H1 (cell line): ENCODE measurements at regions not wholly inside any gene's neighbourhood (a gene's known extent, or its start where the extent isn't known, plus 50 kb on each side); places are given as distances from the start of the nearest gene placed in this dataset.

Experiments used
- CTCF ChIA-PET: fragments of 300-600 bp; sonication (Branson Sonifier 250); formaldehyde crosslinking; loops from one replicate; lab custom pipeline; 2021; ENCODE audit not compliant: partially characterized antibody; lab: Charles Lee
- POLR2A ChIA-PET: fragments of 300-600 bp; sonication (Branson Sonifier 250); formaldehyde crosslinking; loops from one replicate; lab custom pipeline; 2021; ENCODE audit warnings: inconsistent platforms; ENCODE audit not compliant: partially characterized antibody; lab: Charles Lee
- DNase-seq, 2 experiments: peaks; one replicate each; pipeline versions ENCODE4 v3.0.0 to v3.0.0-alpha.2; 2010 to 2022; ENCODE audit warnings: low spot score in 2 of 2, low read depth in 1 of 2, mixed read lengths in 1 of 2
- FAIRE-seq: peaks from 2 replicates; lab custom pipeline; 2011; peaks lifted over from hg19 to GRCh38; lab: Jason Lieb, UNC
- H2AFZ ChIP-seq: 2 replicates; pipeline ENCODE4 v1.8.1; 2012; ENCODE audit warnings: low read length, inconsistent platforms
- H2AK5ac ChIP-seq: 2 replicates; pipeline ENCODE4 v1.6.1; 2013; ENCODE audit warnings: low read depth, low read length
- H2BK120ac ChIP-seq: replicated peaks from 2 replicates; pipeline ENCODE3; 2013; ENCODE audit warnings: low read depth, low read length, inconsistent platforms
- H2BK12ac ChIP-seq: 2 replicates; pipeline ENCODE4 v1.6.1; 2013; ENCODE audit warnings: low read depth, low read length
- H2BK15ac ChIP-seq: 2 replicates; pipeline ENCODE4 v1.6.1; 2013; ENCODE audit warnings: low read length
- H2BK20ac ChIP-seq: 2 replicates; pipeline ENCODE4 v1.6.1; 2013; ENCODE audit warnings: low read length
- H2BK5ac ChIP-seq: 2 replicates; pipeline ENCODE4 v1.6.1; 2013; ENCODE audit warnings: low read depth, low read length
- H3K14ac ChIP-seq: 2 replicates; pipeline ENCODE4 v1.6.1; 2013; ENCODE audit warnings: inconsistent platforms; ENCODE audit not compliant: insufficient read length
- H3K18ac ChIP-seq: 2 replicates; pipeline ENCODE4 v1.6.1; 2013; ENCODE audit warnings: low read length; ENCODE audit errors: extremely low read depth
- H3K23ac ChIP-seq: 2 replicates; pipeline ENCODE4 v1.6.1; 2013; ENCODE audit warnings: inconsistent platforms; ENCODE audit not compliant: insufficient read length
- H3K23me2 ChIP-seq: 2 replicates; pipeline ENCODE4 v1.6.1; 2013; ENCODE audit warnings: low read depth, low read length
- H3K27ac ChIP-seq: 2 replicates; pipeline ENCODE4 v1.6.1; 2011; ENCODE audit warnings: low read depth, low read length, inconsistent platforms
- H3K27me3 ChIP-seq, 4 experiments: replicated peaks in 1 of 4; 1 replicate in 1 of 4; 2 replicates in 3 of 4; pipeline versions ENCODE4 v1.6.1 to v1.8.1; 2011 to 2013; ENCODE audit warnings: low read length in 3 of 4, mild to moderate bottlenecking in 3 of 4, inconsistent platforms in 2 of 4, mixed read lengths in 2 of 4, moderate library complexity in 1 of 4; ENCODE audit not compliant: control insufficient read depth in 3 of 4, insufficient read depth in 3 of 4; ENCODE audit errors: extremely low read depth in 1 of 4
- H3K36me3 ChIP-seq, 4 experiments: 2 replicates each; pipeline versions ENCODE4 v1.6.1 to v1.8.1; 2011 to 2013; ENCODE audit warnings: mild to moderate bottlenecking in 4 of 4, low read length in 3 of 4, moderate library complexity in 2 of 4, control low read depth in 1 of 4, inconsistent platforms in 1 of 4; ENCODE audit not compliant: insufficient read depth in 4 of 4, control insufficient read depth in 2 of 4
- H3K4ac ChIP-seq: replicated peaks from 2 replicates; pipeline ENCODE3; 2013; ENCODE audit warnings: low read length, low read depth, mixed read lengths, inconsistent platforms; ENCODE audit not compliant: insufficient read length
- H3K4me1 ChIP-seq, 4 experiments: replicated peaks in 1 of 4; 1 replicate in 1 of 4; 2 replicates in 3 of 4; pipeline versions ENCODE4 v1.6.1 to v1.8.1; 2011 to 2013; ENCODE audit warnings: low read length in 3 of 4, inconsistent platforms in 2 of 4, mixed read lengths in 1 of 4; ENCODE audit not compliant: insufficient read depth in 4 of 4, control insufficient read depth in 3 of 4
- H3K4me2 ChIP-seq, 2 experiments: 2 replicates each; pipeline versions ENCODE4 v1.6.1 to v1.8.1; 2011 to 2013; ENCODE audit warnings: low read depth in 2 of 2, low read length in 2 of 2, control low read depth in 1 of 2, inconsistent platforms in 1 of 2, mild to moderate bottlenecking in 1 of 2; ENCODE audit not compliant: insufficient read depth in 1 of 2
- H3K4me3 ChIP-seq, 4 experiments: fragments of 200-600, 300-600 bp in 1 of 4; sonication (generic), shearing (Covaris generic), sonication (Bioruptor Twin) in 1 of 4; 2 replicates each; pipeline versions ENCODE4 v1.5.1 to v1.8.1; 2011 to 2016; ENCODE audit warnings: low read length in 4 of 4, low read depth in 3 of 4, control low read depth in 2 of 4, inconsistent platforms in 2 of 4, mild to moderate bottlenecking in 2 of 4, mixed read lengths in 1 of 4, moderate library complexity in 1 of 4; ENCODE audit not compliant: insufficient read depth in 2 of 4; ENCODE audit errors: extremely low read depth in 1 of 4
- H3K56ac ChIP-seq: replicated peaks from 2 replicates; pipeline ENCODE3; 2013; ENCODE audit warnings: low read depth, mild to moderate bottlenecking, mixed read lengths, low read length, inconsistent platforms; ENCODE audit not compliant: insufficient read length
- H3K79me1 ChIP-seq: 2 replicates; pipeline ENCODE4 v1.6.1; 2013; ENCODE audit warnings: low read depth, low read length, control low read depth
- H3K79me2 ChIP-seq, 2 experiments: 2 replicates each; pipeline versions ENCODE4 v1.6.1 to v1.8.1; 2012 to 2013; ENCODE audit warnings: low read length in 2 of 2, mild to moderate bottlenecking in 2 of 2, inconsistent platforms in 1 of 2; ENCODE audit not compliant: insufficient read depth in 2 of 2, control insufficient read depth in 1 of 2
- H3K9ac ChIP-seq, 4 experiments: replicated peaks in 1 of 4; 1 replicate in 1 of 4; 2 replicates in 3 of 4; pipeline versions ENCODE4 v1.6.1 to v1.8.1; 2011 to 2013; ENCODE audit warnings: low read depth in 3 of 4, low read length in 3 of 4, control low read depth in 2 of 4, mild to moderate bottlenecking in 2 of 4, moderate library complexity in 2 of 4, inconsistent platforms in 1 of 4; ENCODE audit errors: extremely low read depth in 1 of 4
- H3K9me3 ChIP-seq, 2 experiments: 2 replicates each; pipeline versions ENCODE4 v1.6.1 to v1.8.1; 2012 to 2013; ENCODE audit warnings: mild to moderate bottlenecking in 2 of 2, moderate library complexity in 2 of 2, control low read depth in 1 of 2, inconsistent platforms in 1 of 2, low read depth in 1 of 2, low read length in 1 of 2, mixed read lengths in 1 of 2; ENCODE audit not compliant: insufficient read depth in 2 of 2
- H4K20me1 ChIP-seq, 2 experiments: replicated peaks in 1 of 2; 2 replicates each; pipeline versions ENCODE3 to v1.8.1; 2011 to 2013; ENCODE audit warnings: inconsistent platforms in 2 of 2, low read length in 2 of 2, mild to moderate bottlenecking in 1 of 2; ENCODE audit not compliant: insufficient read depth in 2 of 2, control insufficient read depth in 1 of 2
- H4K5ac ChIP-seq: 2 replicates; pipeline ENCODE4 v1.6.1; 2013; ENCODE audit warnings: low read length, low read depth, mixed read lengths, inconsistent platforms; ENCODE audit not compliant: insufficient read length
- H4K8ac ChIP-seq: 2 replicates; pipeline ENCODE4 v1.8.0; 2013; ENCODE audit warnings: mild to moderate bottlenecking, moderate library complexity, low read length, inconsistent platforms; ENCODE audit not compliant: insufficient read depth; ENCODE audit errors: extremely low read depth
- H4K91ac ChIP-seq: replicated peaks from 2 replicates; pipeline ENCODE3; 2013; ENCODE audit warnings: low read length, mixed read lengths, inconsistent platforms; ENCODE audit not compliant: insufficient read length
- EZH2 ChIP-seq: fragments of 200-600 bp; sonication (generic); IDR thresholded peaks from 2 replicates; pipeline ENCODE4 v1.7.1; 2012; ENCODE audit warnings: low read depth, mild to moderate bottlenecking, moderate library complexity, low read length, inconsistent platforms; ENCODE audit not compliant: severe bottlenecking
- GTF2F1 ChIP-seq: IDR thresholded peaks from 2 replicates; pipeline ENCODE4 v1.6.1; 2012; ENCODE audit warnings: low read depth, low read length, improper control_type of control experiment, borderline replicate concordance
- KDM1A ChIP-seq: fragments of 200-600, 300-600 bp; sonication (generic); IDR thresholded peaks from 2 replicates; pipeline ENCODE4 v1.7.1; 2016; ENCODE audit warnings: mild to moderate bottlenecking, low read length, borderline replicate concordance
- KDM4A ChIP-seq: IDR thresholded peaks from one replicate; pipeline ENCODE4 v1.7.1; 2012; ENCODE audit warnings: low read depth, mild to moderate bottlenecking, moderate library complexity, low read length, inconsistent platforms; ENCODE audit not compliant: severe bottlenecking
- KDM5A ChIP-seq: fragments of 200-600 bp; IDR thresholded peaks from 2 replicates; pipeline ENCODE4 v1.7.1; 2012; ENCODE audit warnings: mild to moderate bottlenecking, low read length, inconsistent platforms, mixed read lengths
- RAD21 ChIP-seq, 2 experiments: IDR thresholded peaks in 1 of 2; conservative IDR thresholded peaks in 1 of 2; 2 replicates each; pipeline ENCODE4 v1.6.1; 2011; ENCODE audit warnings: low read depth in 2 of 2, low read length in 2 of 2, improper control_type of control experiment in 1 of 2, inconsistent platforms in 1 of 2, mild to moderate bottlenecking in 1 of 2, moderate library complexity in 1 of 2
- RNF2 ChIP-seq: fragments of 200-900, 300-1000 bp; sonication (generic); IDR thresholded peaks from 2 replicates; pipeline ENCODE4 v1.7.1; 2016; ENCODE audit warnings: borderline replicate concordance, low read depth, mild to moderate bottlenecking, antibody characterized with exemption, low read length; ENCODE audit not compliant: poor library complexity, severe bottlenecking; ENCODE audit errors: missing control alignments
- SRF ChIP-seq: IDR thresholded peaks from 2 replicates; pipeline ENCODE4 v1.6.1; 2011; ENCODE audit warnings: mild to moderate bottlenecking, low read depth, low read length, moderate library complexity
- YY1 ChIP-seq: IDR thresholded peaks from 2 replicates; pipeline ENCODE4 v1.6.1; 2011; ENCODE audit warnings: low read depth, mild to moderate bottlenecking, low read length
- WGBS, 2 experiments: shearing (Covaris generic) in 1 of 2; methylation state at CpG; one replicate each; pipeline versions ENCODE4 v1.1.6 to v1.1.7; 2013 to 2015; ENCODE audit warnings: low lambda C conversion rate in 2 of 2, mixed read lengths in 2 of 2, inconsistent platforms in 1 of 2, low coverage in 1 of 2, missing lambda C conversion rate in 1 of 2; ENCODE audit not compliant: insufficient replicate concordance in 2 of 2, insufficient coverage in 1 of 2, insufficient read length in 1 of 2; ENCODE audit errors: extremely low coverage in 1 of 2, missing lambda C conversion rate in 1 of 2; 5-methylcytosine and 5-hydroxymethylcytosine counted together

DNA sequence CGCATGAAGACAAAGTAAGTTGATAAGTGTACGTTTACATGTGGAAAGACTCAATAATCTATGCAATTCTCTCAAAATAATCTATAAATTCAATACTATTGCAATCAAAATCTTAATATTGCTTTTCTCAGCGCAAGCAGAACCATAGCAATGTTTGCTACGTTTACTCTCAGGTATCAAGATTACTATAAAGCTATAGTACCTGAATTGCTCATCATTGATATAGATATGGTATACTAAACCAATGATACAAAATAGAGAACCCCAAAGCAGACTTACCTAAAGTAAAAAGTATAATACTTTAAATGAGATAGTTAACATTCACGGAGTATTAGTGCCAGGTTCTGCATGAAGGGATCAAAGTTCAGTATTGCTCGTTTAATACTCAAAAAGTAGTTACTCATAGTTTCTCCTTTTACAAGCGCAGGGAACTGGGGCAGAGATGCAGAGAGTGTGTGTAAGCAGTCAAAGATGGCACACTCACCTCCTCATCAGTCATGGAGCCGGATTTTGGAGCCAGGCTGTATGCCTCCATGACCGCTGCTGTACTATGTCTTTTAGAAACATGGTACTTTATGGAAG, 391.0 kb upstream of the ID2 start:
- H2BK5ac ChIP-seq = no peak overlapping the region
- H3K79me1 ChIP-seq = no peaks in the 10 kb centered on the region
- H2AK5ac ChIP-seq = no peak overlapping the region
- no peak for FAIRE-seq
- POLR2A ChIA-PET = no interaction called here
- H3K4ac ChIP-seq = no peak overlapping the region
- H2BK12ac ChIP-seq = no peak overlapping the region
- H2BK15ac ChIP-seq = no peak overlapping the region
- H3K9ac ChIP-seq = no peak overlapping the region
- no peak overlapping the region for H3K4me2 ChIP-seq
- H3K4me1 ChIP-seq = no peaks in the 10 kb centered on the region
- no peaks in the 10 kb centered on the region; a peak in 1 of 4 replicates for H3K9me3 ChIP-seq
- no peak overlapping the region for H2BK20ac ChIP-seq
- H3K18ac ChIP-seq = no peak overlapping the region
- no peak overlapping the region for H3K14ac ChIP-seq
- H3K23ac ChIP-seq = no peak overlapping the region
- H3K79me2 ChIP-seq = no peaks in the 10 kb centered on the region
- no peak overlapping the region for H3K56ac ChIP-seq
- H3K4me3 ChIP-seq = no peak overlapping the region
- WGBS, 2 experiments = 84% methylated on average over 9 of the region's 9 CpGs; no CpG with 5 or more reads in 1 of the 2 experiments
- H3K27ac ChIP-seq = no peak overlapping the region
- no peak overlapping the region for H4K91ac ChIP-seq
- no peaks in the 10 kb centered on the region; a peak in 1 of 7 replicates for H3K27me3 ChIP-seq
- no peak overlapping the region for H4K8ac ChIP-seq
- CTCF ChIA-PET = no interaction called here
- TF ChIP-seq EZH2 = no peak
- no peak for TF ChIP-seq RAD21 (IDR thresholded peaks at IDR 0.05 in 1 of 2, conservative IDR thresholded peaks at IDR 0.05 in 1 of 2; ENCODE audit: low read depth in 2 of 2, low read length in 2 of 2)
- no peak for TF ChIP-seq SRF
- TF ChIP-seq YY1 = no peak
- no peak for TF ChIP-seq KDM1A
- no peak for TF ChIP-seq KDM4A
- no peak for TF ChIP-seq GTF2F1
- TF ChIP-seq KDM5A = no peak
- TF ChIP-seq RNF2 = no peak
- no peak overlapping the region for H4K5ac ChIP-seq
- H4K20me1 ChIP-seq = no peaks in the 10 kb centered on the region
- no peak overlapping the region for H2AFZ ChIP-seq
- no peak overlapping the region for H2BK120ac ChIP-seq
- no peaks in the 10 kb centered on the region for H3K23me2 ChIP-seq
- H3K36me3 ChIP-seq = no peaks in the 10 kb centered on the region
- no peak for DNase-seq
